ENCODE measurements at regions not wholly inside any gene's neighbourhood (a gene's known extent, or its start where the extent isn't known, plus 50 kb on each side); places are given as distances from the start of the nearest gene placed in this dataset.

GRCh38 chr7:13278020-13278419, 590.6 kb downstream of the ARL4A start:
- Mint-ChIP-seq H3K27ac (no peak overlapping the region), H3K36me3 (ENCODE audit: low read depth) (no peaks in the 10 kb centered on the region), H3K9me3 (no peaks in the 10 kb centered on the region), H3K4me1 (no peaks in the 10 kb centered on the region), H3K4me3 (no peak overlapping the region), H3K27me3 (no peaks in the 10 kb centered on the region)
- no peak for TF ChIP-seq CTCF (IDR thresholded peaks at IDR 0.05)
- DNase-seq (no peak), ATAC-seq (ENCODE audit: low read depth) (no peak)
- ChIA-PET POLR2A (no interaction called here), CTCF (interaction anchor here (1.7 kb wide), 1 partner anchor 1413 kb away, joined by 13 read pairs; no protein-coding TSS in a partner anchor)
- intact Hi-C loops (cut with micrococcal nuclease) = no loop called here

GRCh38 chr7:13279854-13280435, 592.5 kb downstream of the ARL4A start:
- Mint-ChIP-seq H3K27me3 (no peaks in the 10 kb centered on the region), H3K36me3 (ENCODE audit: low read depth) (no peaks in the 10 kb centered on the region), H3K4me3 (no peak overlapping the region), H3K9me3 (no peaks in the 10 kb centered on the region), H3K27ac (no peak overlapping the region), H3K4me1 (no peaks in the 10 kb centered on the region)
- CTCF ChIA-PET = interaction anchor here (0.9 to 3.4 kb wide), 2 partner anchors 10 to 1411 kb away, joined by 3 to 33 read pairs; no protein-coding TSS in a partner anchor
- DNase-seq = no peak
- peak; percentile 20 for TF ChIP-seq CTCF (IDR thresholded peaks at IDR 0.05)
- intact Hi-C loops (cut with micrococcal nuclease) = loop anchor here (1.0 to 10.0 kb wide), 3 partner anchors 465 to 1411 kb away; no protein-coding TSS in a partner anchor
- ATAC-seq (ENCODE audit: low read depth) = no peak
- POLR2A ChIA-PET = no interaction called here

GRCh38 chr7:13282377-13282980, 595.0 kb downstream of the ARL4A start:
- no peak overlapping the region for H3K27ac Mint-ChIP-seq
- ATAC-seq (ENCODE audit: low read depth) (no peak), DNase-seq (no peak)
- H3K4me1 Mint-ChIP-seq = no peaks in the 10 kb centered on the region
- POLR2A ChIA-PET = no interaction called here
- H3K27me3 Mint-ChIP-seq = no peaks in the 10 kb centered on the region
- CTCF ChIA-PET = interaction anchor here (0.9 to 3.4 kb wide), 2 partner anchors 20 to 1408 kb away, joined by 3 to 33 read pairs; no protein-coding TSS in a partner anchor
- no peak overlapping the region for H3K4me3 Mint-ChIP-seq
- no peaks in the 10 kb centered on the region for H3K9me3 Mint-ChIP-seq
- intact Hi-C loops (cut with micrococcal nuclease) = loop anchor here (10.0 kb wide), 1 partner anchor 462 kb away; no protein-coding TSS in a partner anchor
- no peak for TF ChIP-seq CTCF (IDR thresholded peaks at IDR 0.05)
- no peaks in the 10 kb centered on the region for H3K36me3 Mint-ChIP-seq (ENCODE audit: low read depth)

GRCh38 chr7:13286916-13287315, 599.5 kb downstream of the ARL4A start:
- intact Hi-C loops (cut with micrococcal nuclease) = loop anchor here (10.0 kb wide), 1 partner anchor 458 kb away; no protein-coding TSS in a partner anchor
- CTCF ChIA-PET = no interaction called here
- no peaks in the 10 kb centered on the region for H3K9me3 Mint-ChIP-seq
- no peaks in the 10 kb centered on the region for H3K36me3 Mint-ChIP-seq (ENCODE audit: low read depth)
- no peak overlapping the region for H3K27ac Mint-ChIP-seq
- no peaks in the 10 kb centered on the region for H3K27me3 Mint-ChIP-seq
- no peak for TF ChIP-seq CTCF (IDR thresholded peaks at IDR 0.05)
- no peaks in the 10 kb centered on the region for H3K4me1 Mint-ChIP-seq
- ATAC-seq (ENCODE audit: low read depth) (no peak), DNase-seq (no peak)
- H3K4me3 Mint-ChIP-seq = no peak overlapping the region
- POLR2A ChIA-PET = no interaction called here

- ATAC-seq (ENCODE audit: low read depth) = no peak
- no peaks in the 10 kb centered on the region for H3K9me3 Mint-ChIP-seq
- no peak for TF ChIP-seq CTCF (IDR thresholded peaks at IDR 0.05)
- no peak overlapping the region for H3K4me3 Mint-ChIP-seq
- H3K27me3 Mint-ChIP-seq = no peaks in the 10 kb centered on the region
- H3K36me3 Mint-ChIP-seq (ENCODE audit: low read depth) = no peaks in the 10 kb centered on the region
- ChIA-PET POLR2A (no interaction called here), CTCF (no interaction called here)
- no peaks in the 10 kb centered on the region for H3K4me1 Mint-ChIP-seq
- DNase-seq = no peak
- intact Hi-C loops (cut with micrococcal nuclease) = loop anchor here (10.0 kb wide), 1 partner anchor 456 kb away; no protein-coding TSS in a partner anchor
- no peak overlapping the region for H3K27ac Mint-ChIP-seq
These were observed 601.1 kb downstream of the ARL4A start for GRCh38 chr7:13288516-13288915.

All from activated B cell treated with CpG ODN at 0.5 μM for 24 hours (primary cell).